SK-N-SH treated with all-trans-retinoic acid at 6 μM for 48 hours (cell line): ENCODE measurements at regions not wholly inside any gene's neighbourhood (a gene's known extent, or its start where the extent isn't known, plus 50 kb on each side); places are given as distances from the start of the nearest gene placed in this dataset.

Experiments used
- ATAC-seq: fragments of 200-7000 bp; cut with Tn5 transposase; 3 replicates; pipeline ENCODE4 v1.9.1; 2020; ENCODE audit warnings: mild to moderate bottlenecking, moderate library complexity
- ARNTL ChIP-seq: fragments of 450-650 bp; formaldehyde crosslinking; IDR thresholded peaks from 2 replicates; pipeline ENCODE4 v1.5.0; 2020; ENCODE audit warnings: low read depth, mild to moderate bottlenecking, moderate library complexity, borderline replicate concordance
- BACH2 ChIP-seq: fragments of 250-450 bp; sonication (Bioruptor Pico); IDR thresholded peaks from 2 replicates; pipeline ENCODE4 v1.9.0; 2021; ENCODE audit warnings: mild to moderate bottlenecking, borderline replicate concordance
- CSDC2 ChIP-seq: fragments of 250-450 bp; sonication (Bioruptor Pico); IDR thresholded peaks from 2 replicates; pipeline ENCODE4 v1.5.0; 2020; ENCODE audit warnings: mild to moderate bottlenecking, moderate library complexity
- CSRNP3 ChIP-seq: fragments of 250-450 bp; sonication (Bioruptor Pico); IDR thresholded peaks from 2 replicates; pipeline ENCODE4 v1.5.1; 2021; ENCODE audit warnings: mild to moderate bottlenecking, moderate library complexity
- GLIS3 ChIP-seq: fragments of 250-450 bp; sonication (Bioruptor Pico); IDR thresholded peaks from 2 replicates; pipeline ENCODE4 v1.5.0; 2020; ENCODE audit warnings: mild to moderate bottlenecking, moderate library complexity
- ISL1 ChIP-seq: fragments of 250-450 bp; sonication (Bioruptor Pico); IDR thresholded peaks from 2 replicates; pipeline ENCODE4 v2.1.2; 2022; ENCODE audit warnings: mild to moderate bottlenecking, moderate library complexity
- OSR1 ChIP-seq: fragments of 250-450 bp; sonication (Bioruptor Pico); IDR thresholded peaks from 2 replicates; pipeline ENCODE4 v1.8.0; 2022; ENCODE audit warnings: moderate library complexity, mild to moderate bottlenecking, inconsistent platforms
- PATZ1 ChIP-seq: fragments of 250-450 bp; sonication (Bioruptor Pico); IDR thresholded peaks from 2 replicates; pipeline ENCODE4 v1.8.0; 2020; ENCODE audit warnings: mild to moderate bottlenecking, moderate library complexity, borderline replicate concordance
- PPARA ChIP-seq: fragments of 250-450 bp; sonication (Bioruptor Pico); IDR thresholded peaks from 2 replicates; pipeline ENCODE4 v1.5.0; 2020; ENCODE audit warnings: mild to moderate bottlenecking, borderline replicate concordance
- RARB ChIP-seq: fragments of 250-450 bp; sonication (Bioruptor Pico); IDR thresholded peaks from 2 replicates; pipeline ENCODE4 v1.8.0; 2021; ENCODE audit warnings: mild to moderate bottlenecking, moderate library complexity
- TCF4 ChIP-seq: fragments of 250-450 bp; sonication (Bioruptor Pico); IDR thresholded peaks from 2 replicates; pipeline ENCODE4 v1.8.0; 2021; ENCODE audit warnings: mild to moderate bottlenecking, moderate library complexity, borderline replicate concordance
- TOX ChIP-seq: fragments of 250-450 bp; sonication (Bioruptor Pico); IDR thresholded peaks from 2 replicates; pipeline ENCODE4 v1.8.0; 2021; ENCODE audit warnings: mild to moderate bottlenecking, moderate library complexity, borderline replicate concordance
- ZC3H10 ChIP-seq: fragments of 250-450 bp; sonication (Bioruptor Pico); IDR thresholded peaks from 2 replicates; pipeline ENCODE4 v1.5.1; 2021; ENCODE audit warnings: mild to moderate bottlenecking, moderate library complexity
- ZFP30 ChIP-seq: fragments of 450-650 bp; formaldehyde crosslinking; IDR thresholded peaks from 2 replicates; pipeline ENCODE4 v1.5.0; 2022; ENCODE audit warnings: mild to moderate bottlenecking, moderate library complexity
- ZNF565 ChIP-seq: fragments of 450-650 bp; formaldehyde crosslinking; conservative IDR thresholded peaks from 2 replicates; pipeline ENCODE4 v1.5.0; 2020; ENCODE audit warnings: low read depth, mild to moderate bottlenecking, moderate library complexity
- ZNF70 ChIP-seq: fragments of 450-650 bp; formaldehyde crosslinking; IDR thresholded peaks from 2 replicates; pipeline ENCODE4 v1.5.0; 2020; ENCODE audit warnings: mild to moderate bottlenecking, moderate library complexity
- ZNF8 ChIP-seq: fragments of 450-650 bp; formaldehyde crosslinking; IDR thresholded peaks from 2 replicates; pipeline ENCODE4 v1.5.0; 2020; ENCODE audit warnings: mild to moderate bottlenecking, moderate library complexity
- TF ChIP-seq, protein P1 (sequence below): fragments of 250-450 bp; sonication (Bioruptor Pico); IDR thresholded peaks from 2 replicates; pipeline ENCODE4 v1.8.0; 2021; ENCODE audit warnings: low read depth, mild to moderate bottlenecking, moderate library complexity, borderline replicate concordance
- TF ChIP-seq, protein P2 (sequence below): fragments of 250-450 bp; sonication (Bioruptor Pico); IDR thresholded peaks from 2 replicates; pipeline ENCODE4 v1.5.1; 2020; ENCODE audit warnings: low read depth, mild to moderate bottlenecking, moderate library complexity
- TF ChIP-seq, protein P3 (sequence below): fragments of 250-450 bp; sonication (Bioruptor Pico); IDR thresholded peaks from 2 replicates; pipeline ENCODE4 v1.5.0; 2020; ENCODE audit warnings: mild to moderate bottlenecking, moderate library complexity

- ATAC-seq = no peak
- TF ChIP-seq PATZ1 (CRISPR knock-in tag) = no peak
- TF ChIP-seq ZNF70 (CRISPR knock-in tag) = no peak
- TF ChIP-seq TCF4 (CRISPR knock-in tag) = no peak
- TF ChIP-seq, protein P1, sequence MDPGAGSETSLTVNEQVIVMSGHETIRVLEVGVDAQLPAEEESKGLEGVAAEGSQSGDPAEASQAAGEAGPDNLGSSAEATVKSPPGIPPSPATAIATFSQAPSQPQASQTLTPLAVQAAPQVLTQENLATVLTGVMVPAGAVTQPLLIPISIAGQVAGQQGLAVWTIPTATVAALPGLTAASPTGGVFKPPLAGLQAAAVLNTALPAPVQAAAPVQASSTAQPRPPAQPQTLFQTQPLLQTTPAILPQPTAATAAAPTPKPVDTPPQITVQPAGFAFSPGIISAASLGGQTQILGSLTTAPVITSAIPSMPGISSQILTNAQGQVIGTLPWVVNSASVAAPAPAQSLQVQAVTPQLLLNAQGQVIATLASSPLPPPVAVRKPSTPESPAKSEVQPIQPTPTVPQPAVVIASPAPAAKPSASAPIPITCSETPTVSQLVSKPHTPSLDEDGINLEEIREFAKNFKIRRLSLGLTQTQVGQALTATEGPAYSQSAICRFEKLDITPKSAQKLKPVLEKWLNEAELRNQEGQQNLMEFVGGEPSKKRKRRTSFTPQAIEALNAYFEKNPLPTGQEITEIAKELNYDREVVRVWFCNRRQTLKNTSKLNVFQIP (CRISPR knock-in tag) = no peak
- TF ChIP-seq ARNTL = no peak
- no peak for TF ChIP-seq CSRNP3 (CRISPR knock-in tag)
- TF ChIP-seq PPARA (CRISPR knock-in tag) = no peak
- TF ChIP-seq TOX (CRISPR knock-in tag) = no peak
- TF ChIP-seq, protein P2, sequence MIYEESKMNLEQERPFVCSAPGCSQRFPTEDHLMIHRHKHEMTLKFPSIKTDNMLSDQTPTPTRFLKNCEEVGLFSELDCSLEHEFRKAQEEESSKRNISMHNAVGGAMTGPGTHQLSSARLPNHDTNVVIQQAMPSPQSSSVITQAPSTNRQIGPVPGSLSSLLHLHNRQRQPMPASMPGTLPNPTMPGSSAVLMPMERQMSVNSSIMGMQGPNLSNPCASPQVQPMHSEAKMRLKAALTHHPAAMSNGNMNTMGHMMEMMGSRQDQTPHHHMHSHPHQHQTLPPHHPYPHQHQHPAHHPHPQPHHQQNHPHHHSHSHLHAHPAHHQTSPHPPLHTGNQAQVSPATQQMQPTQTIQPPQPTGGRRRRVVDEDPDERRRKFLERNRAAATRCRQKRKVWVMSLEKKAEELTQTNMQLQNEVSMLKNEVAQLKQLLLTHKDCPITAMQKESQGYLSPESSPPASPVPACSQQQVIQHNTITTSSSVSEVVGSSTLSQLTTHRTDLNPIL (CRISPR knock-in tag) = no peak
- no peak for TF ChIP-seq ZNF8 (CRISPR knock-in tag)
- TF ChIP-seq CSDC2 = no peak
- TF ChIP-seq, protein P3, sequence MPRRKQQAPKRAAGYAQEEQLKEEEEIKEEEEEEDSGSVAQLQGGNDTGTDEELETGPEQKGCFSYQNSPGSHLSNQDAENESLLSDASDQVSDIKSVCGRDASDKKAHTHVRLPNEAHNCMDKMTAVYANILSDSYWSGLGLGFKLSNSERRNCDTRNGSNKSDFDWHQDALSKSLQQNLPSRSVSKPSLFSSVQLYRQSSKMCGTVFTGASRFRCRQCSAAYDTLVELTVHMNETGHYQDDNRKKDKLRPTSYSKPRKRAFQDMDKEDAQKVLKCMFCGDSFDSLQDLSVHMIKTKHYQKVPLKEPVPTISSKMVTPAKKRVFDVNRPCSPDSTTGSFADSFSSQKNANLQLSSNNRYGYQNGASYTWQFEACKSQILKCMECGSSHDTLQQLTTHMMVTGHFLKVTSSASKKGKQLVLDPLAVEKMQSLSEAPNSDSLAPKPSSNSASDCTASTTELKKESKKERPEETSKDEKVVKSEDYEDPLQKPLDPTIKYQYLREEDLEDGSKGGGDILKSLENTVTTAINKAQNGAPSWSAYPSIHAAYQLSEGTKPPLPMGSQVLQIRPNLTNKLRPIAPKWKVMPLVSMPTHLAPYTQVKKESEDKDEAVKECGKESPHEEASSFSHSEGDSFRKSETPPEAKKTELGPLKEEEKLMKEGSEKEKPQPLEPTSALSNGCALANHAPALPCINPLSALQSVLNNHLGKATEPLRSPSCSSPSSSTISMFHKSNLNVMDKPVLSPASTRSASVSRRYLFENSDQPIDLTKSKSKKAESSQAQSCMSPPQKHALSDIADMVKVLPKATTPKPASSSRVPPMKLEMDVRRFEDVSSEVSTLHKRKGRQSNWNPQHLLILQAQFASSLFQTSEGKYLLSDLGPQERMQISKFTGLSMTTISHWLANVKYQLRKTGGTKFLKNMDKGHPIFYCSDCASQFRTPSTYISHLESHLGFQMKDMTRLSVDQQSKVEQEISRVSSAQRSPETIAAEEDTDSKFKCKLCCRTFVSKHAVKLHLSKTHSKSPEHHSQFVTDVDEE = no peak
- no peak for TF ChIP-seq BACH2 (CRISPR knock-in tag)
- TF ChIP-seq, all 23 proteins: peak for 0
These were observed 52.7 kb upstream of the SPESP1 start for GRCh38 chr15:68877626-68878025.

- ATAC-seq = no peak
- TF ChIP-seq OSR1 = no peak
- no peak for TF ChIP-seq RARB (CRISPR knock-in tag)
- no peak for TF ChIP-seq ZFP30 (CRISPR knock-in tag)
- TF ChIP-seq PATZ1 (CRISPR knock-in tag) = no peak
- no peak for TF ChIP-seq ZNF565 (CRISPR knock-in tag)
- no peak for TF ChIP-seq ZNF8 (CRISPR knock-in tag)
- no peak for TF ChIP-seq TOX (CRISPR knock-in tag)
- no peak for TF ChIP-seq CSDC2
- no peak for TF ChIP-seq ZNF70 (CRISPR knock-in tag)
- TF ChIP-seq PPARA (CRISPR knock-in tag) = no peak
- TF ChIP-seq, protein P2 (CRISPR knock-in tag) = no peak
- TF ChIP-seq CSRNP3 (CRISPR knock-in tag) = no peak
- no peak for TF ChIP-seq ISL1 (CRISPR knock-in tag)
- TF ChIP-seq GLIS3 = no peak
- TF ChIP-seq, protein P1 (CRISPR knock-in tag) = no peak
- TF ChIP-seq TCF4 (CRISPR knock-in tag) = no peak
- no peak for TF ChIP-seq BACH2 (CRISPR knock-in tag)
- TF ChIP-seq ZC3H10 (CRISPR knock-in tag) = no peak
These were observed 49.9 kb upstream of the SPESP1 start for GRCh38 chr15:68880382-68880781.
